Caco-2 (cell line): ENCODE measurements at regions not wholly inside any gene's neighbourhood (a gene's known extent, or its start where the extent isn't known, plus 50 kb on each side); places are given as distances from the start of the nearest gene placed in this dataset.

Experiments used
- BruUV-seq: library from RNA; stranded (reverse); fragments of 400-500 nt; replicated peaks from 2 replicates; lab custom pipeline; 2021; lab: Mats Ljungman, UMichigan
- CTCF ChIA-PET: fragments of 300-600 bp; sonication (Branson Sonifier 250); formaldehyde crosslinking; loops from one replicate; lab custom pipeline; 2022; ENCODE audit warnings: antibody characterized with exemption; lab: Charles Lee
- POLR2A ChIA-PET: fragments of 300-600 bp; sonication (Branson Sonifier 250); formaldehyde crosslinking; loops from one replicate; lab custom pipeline; 2022; ENCODE audit warnings: antibody characterized with exemption; lab: Charles Lee
- DNase-seq, 2 experiments: peaks; one replicate each; pipeline versions ENCODE4 v3.0.0 to v3.0.0-alpha.2; 2020 to 2022
- H3K27me3 ChIP-seq: replicated peaks from 2 replicates; pipeline ENCODE4 v1.6.0; 2011; ENCODE audit warnings: low read length; ENCODE audit not compliant: control insufficient read depth, insufficient read depth
- H3K36me3 ChIP-seq: 2 replicates; pipeline ENCODE4 v1.5.1; 2011; ENCODE audit warnings: low read length; ENCODE audit not compliant: control insufficient read depth, insufficient read depth
- H3K4me1 ChIP-seq: fragments of 250-450 bp; sonication (Bioruptor Pico); 2 replicates; pipeline ENCODE4 v1.5.1; 2020; ENCODE audit warnings: mild to moderate bottlenecking
- H3K4me3 ChIP-seq: 2 replicates; pipeline ENCODE4 v1.5.1; 2011; ENCODE audit warnings: low read depth, mild to moderate bottlenecking, control low read depth, low read length
- H3K9me3 ChIP-seq: fragments of 250-450 bp; sonication (Bioruptor Pico); 2 replicates; pipeline ENCODE4 v1.5.1; 2020; ENCODE audit warnings: mild to moderate bottlenecking, moderate library complexity
- H3K27ac Mint-ChIP-seq: one replicate; pipeline ENCODE4 v1.8.0; 2022; ENCODE audit warnings: mixed read lengths; ENCODE audit not compliant: unreplicated experiment
- H3K27me3 Mint-ChIP-seq: one replicate; pipeline ENCODE4 v1.8.0; 2022; ENCODE audit warnings: mixed read lengths; ENCODE audit not compliant: insufficient read depth, unreplicated experiment
- H3K36me3 Mint-ChIP-seq: one replicate; pipeline ENCODE4 v1.8.0; 2022; ENCODE audit warnings: mild to moderate bottlenecking, mixed read lengths; ENCODE audit not compliant: insufficient read depth, unreplicated experiment
- H3K4me1 Mint-ChIP-seq: one replicate; pipeline ENCODE4 v1.8.0; 2022; ENCODE audit warnings: low read depth, mixed read lengths; ENCODE audit not compliant: unreplicated experiment
- H3K4me3 Mint-ChIP-seq: one replicate; pipeline ENCODE4 v1.8.0; 2022; ENCODE audit warnings: mild to moderate bottlenecking, moderate library complexity, mixed read lengths; ENCODE audit not compliant: unreplicated experiment
- H3K9me3 Mint-ChIP-seq: one replicate; pipeline ENCODE4 v1.8.0; 2022; ENCODE audit warnings: mixed read lengths; ENCODE audit not compliant: unreplicated experiment
- intact Hi-C: fragments of 100-400 bp; cut with micrococcal nuclease; formaldehyde crosslinking; loops from one replicate; pipeline ENCODE4 v1.10.0; 2022; ENCODE audit not compliant: unreplicated experiment
- TF ChIP-seq, protein P1 (sequence below), 2 experiments: fragments of 200-600 bp in 1 of 2; IDR thresholded peaks; 1 replicate in 1 of 2; 2 replicates in 1 of 2; pipeline versions ENCODE4 v1.5.1 to v1.8.0; 2011 to 2022; ENCODE audit warnings: antibody characterized with exemption in 1 of 2, control low read depth in 1 of 2, inconsistent platforms in 1 of 2, low read depth in 1 of 2, low read length in 1 of 2, mild to moderate bottlenecking in 1 of 2, moderate library complexity in 1 of 2; ENCODE audit not compliant: insufficient read depth in 1 of 2, severe bottlenecking in 1 of 2, unreplicated experiment in 1 of 2

DNA sequence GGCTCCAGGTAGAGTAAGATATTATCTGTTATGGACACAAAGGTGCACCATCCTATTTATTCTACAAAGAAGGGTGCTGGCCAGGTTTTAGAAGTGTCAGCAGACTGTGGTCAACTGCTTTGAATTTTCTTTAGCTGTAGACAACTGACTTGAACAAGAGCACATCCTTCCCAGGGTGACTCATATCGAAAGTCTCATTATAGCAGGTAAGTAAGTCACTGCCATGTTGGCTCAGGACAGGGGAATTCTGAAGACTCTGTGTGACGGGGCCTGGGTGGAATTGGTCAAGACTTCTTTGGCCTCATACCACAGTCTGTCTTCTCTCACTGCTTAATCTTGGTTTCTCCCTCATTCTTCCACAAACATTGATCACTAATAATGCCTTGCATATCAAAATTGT lies 214.5 kb upstream of the CDH9 start:
- H3K4me3 ChIP-seq, result no peak overlapping the region
- no peaks in the 10 kb centered on the region for H3K9me3 ChIP-seq
- no TSS peak for BruUV-seq
- ChIA-PET CTCF (no interaction called here), POLR2A (no interaction called here)
- H3K27ac Mint-ChIP-seq, result no peak overlapping the region
- no peaks in the 10 kb centered on the region for H3K4me1 ChIP-seq
- H3K4me3 Mint-ChIP-seq, result no peak overlapping the region
- DNase-seq, result no peak
- no peaks in the 10 kb centered on the region for H3K9me3 Mint-ChIP-seq
- H3K36me3 Mint-ChIP-seq, result no peaks in the 10 kb centered on the region
- H3K27me3 Mint-ChIP-seq, result no peaks in the 10 kb centered on the region
- TF ChIP-seq, protein P1, sequence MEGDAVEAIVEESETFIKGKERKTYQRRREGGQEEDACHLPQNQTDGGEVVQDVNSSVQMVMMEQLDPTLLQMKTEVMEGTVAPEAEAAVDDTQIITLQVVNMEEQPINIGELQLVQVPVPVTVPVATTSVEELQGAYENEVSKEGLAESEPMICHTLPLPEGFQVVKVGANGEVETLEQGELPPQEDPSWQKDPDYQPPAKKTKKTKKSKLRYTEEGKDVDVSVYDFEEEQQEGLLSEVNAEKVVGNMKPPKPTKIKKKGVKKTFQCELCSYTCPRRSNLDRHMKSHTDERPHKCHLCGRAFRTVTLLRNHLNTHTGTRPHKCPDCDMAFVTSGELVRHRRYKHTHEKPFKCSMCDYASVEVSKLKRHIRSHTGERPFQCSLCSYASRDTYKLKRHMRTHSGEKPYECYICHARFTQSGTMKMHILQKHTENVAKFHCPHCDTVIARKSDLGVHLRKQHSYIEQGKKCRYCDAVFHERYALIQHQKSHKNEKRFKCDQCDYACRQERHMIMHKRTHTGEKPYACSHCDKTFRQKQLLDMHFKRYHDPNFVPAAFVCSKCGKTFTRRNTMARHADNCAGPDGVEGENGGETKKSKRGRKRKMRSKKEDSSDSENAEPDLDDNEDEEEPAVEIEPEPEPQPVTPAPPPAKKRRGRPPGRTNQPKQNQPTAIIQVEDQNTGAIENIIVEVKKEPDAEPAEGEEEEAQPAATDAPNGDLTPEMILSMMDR (IDR thresholded peaks at IDR 0.05; ENCODE audit: insufficient read depth in 1 of 2, low read depth in 1 of 2, low read length in 1 of 2, severe bottlenecking in 1 of 2, unreplicated experiment in 1 of 2), result no peak
- intact Hi-C loops, result no loop called here
- H3K4me1 Mint-ChIP-seq, result no peaks in the 10 kb centered on the region
- H3K27me3 ChIP-seq, result no peaks in the 10 kb centered on the region
- no peaks in the 10 kb centered on the region for H3K36me3 ChIP-seq

DNA sequence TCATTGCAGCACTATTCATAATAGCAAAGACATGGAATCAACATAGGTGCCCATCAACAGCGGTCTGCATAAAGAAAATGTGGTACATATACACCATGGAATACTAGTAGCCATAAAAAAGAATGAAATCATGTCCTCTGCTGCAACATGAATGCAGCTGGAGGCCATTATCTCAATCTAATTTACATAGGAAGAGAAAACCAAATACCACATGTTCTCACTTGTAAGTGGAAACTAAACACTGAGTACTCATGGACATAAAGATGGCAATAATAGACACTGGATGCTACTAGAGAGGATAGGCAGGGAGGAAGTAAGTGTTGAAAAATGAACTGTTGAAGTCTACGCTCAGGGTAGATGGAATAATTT lies 203.9 kb upstream of the CDH9 start:
- TF ChIP-seq, protein P1 (IDR thresholded peaks at IDR 0.05; ENCODE audit: insufficient read depth in 1 of 2, low read depth in 1 of 2, low read length in 1 of 2, severe bottlenecking in 1 of 2, unreplicated experiment in 1 of 2), result no peak

DNA sequence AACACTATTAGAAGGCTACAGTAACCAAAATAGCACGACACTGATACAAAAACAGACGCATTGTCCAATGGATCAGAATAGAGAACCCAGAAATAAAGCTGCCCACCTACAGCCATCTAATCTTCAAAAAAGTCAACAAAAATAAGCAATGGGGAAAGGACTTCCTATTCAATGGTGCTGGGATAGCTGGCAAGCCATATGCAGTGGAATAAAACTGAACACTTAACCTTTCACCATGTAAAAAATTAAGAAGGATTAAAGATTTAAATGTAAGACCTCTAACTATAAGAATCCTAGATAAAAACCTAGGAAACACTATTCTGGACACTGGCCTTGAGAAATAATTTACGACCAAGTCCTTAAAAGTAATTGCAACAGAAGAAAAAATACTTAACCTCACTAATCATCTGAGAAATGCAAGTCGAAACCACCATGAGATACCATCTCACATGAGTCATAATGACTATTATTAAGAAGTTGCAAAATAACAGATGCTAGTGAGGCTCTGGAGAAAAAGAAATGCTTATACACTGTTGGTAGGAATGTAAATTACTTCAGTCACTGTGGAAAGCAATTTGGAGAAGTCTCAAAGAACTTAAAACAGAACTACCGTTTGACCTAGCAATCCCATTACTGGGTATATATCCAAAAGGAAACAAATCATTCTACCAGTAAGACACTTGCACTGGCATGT lies 203.3 kb upstream of the CDH9 start:
- H3K9me3 ChIP-seq, result no peaks in the 10 kb centered on the region
- intact Hi-C loops, result no loop called here

More for the DNA sequence above, 203.9 kb upstream of the CDH9 start:
- H3K27me3 ChIP-seq, result no peaks in the 10 kb centered on the region
- intact Hi-C loops, result no loop called here
- H3K4me1 Mint-ChIP-seq, result no peaks in the 10 kb centered on the region
- no peaks in the 10 kb centered on the region for H3K36me3 ChIP-seq
- no peaks in the 10 kb centered on the region for H3K9me3 ChIP-seq
- H3K27ac Mint-ChIP-seq, result no peak overlapping the region
- BruUV-seq, result no TSS peak
- ChIA-PET POLR2A (no interaction called here), CTCF (no interaction called here)
- H3K4me3 ChIP-seq, result no peak overlapping the region
- no peaks in the 10 kb centered on the region for H3K36me3 Mint-ChIP-seq
- DNase-seq, result no peak
- H3K4me1 ChIP-seq, result no peaks in the 10 kb centered on the region
- H3K27me3 Mint-ChIP-seq, result no peaks in the 10 kb centered on the region
- H3K4me3 Mint-ChIP-seq, result no peak overlapping the region
- H3K9me3 Mint-ChIP-seq, result no peaks in the 10 kb centered on the region

More for the DNA sequence above, 203.3 kb upstream of the CDH9 start:
- Histone ChIP-seq H3K27me3 (no peaks in the 10 kb centered on the region), H3K36me3 (no peaks in the 10 kb centered on the region), H3K4me3 (no peak overlapping the region), H3K4me1 (no peaks in the 10 kb centered on the region)
- ChIA-PET POLR2A (no interaction called here), CTCF (no interaction called here)
- no peaks in the 10 kb centered on the region for H3K36me3 Mint-ChIP-seq
- DNase-seq, result no peak
- H3K4me1 Mint-ChIP-seq, result no peaks in the 10 kb centered on the region
- no peak overlapping the region for H3K4me3 Mint-ChIP-seq
- H3K27me3 Mint-ChIP-seq, result no peaks in the 10 kb centered on the region
- TF ChIP-seq, protein P1 (IDR thresholded peaks at IDR 0.05; ENCODE audit: insufficient read depth in 1 of 2, low read depth in 1 of 2, low read length in 1 of 2, severe bottlenecking in 1 of 2, unreplicated experiment in 1 of 2), result no peak
- H3K9me3 Mint-ChIP-seq, result no peaks in the 10 kb centered on the region
- no TSS peak for BruUV-seq
- no peak overlapping the region for H3K27ac Mint-ChIP-seq
